GM12873 (cell line): ENCODE measurements at regions not wholly inside any gene's neighbourhood (a gene's known extent, or its start where the extent isn't known, plus 50 kb on each side); places are given as distances from the start of the nearest gene placed in this dataset.

Experiments used
- CTCF ChIP-seq: IDR thresholded peaks from 2 replicates; pipeline ENCODE4 v1.5.1; 2012; ENCODE audit warnings: low read depth, mild to moderate bottlenecking, moderate library complexity, low read length, control low read depth; ENCODE audit not compliant: insufficient read depth; ENCODE audit errors: missing control alignments

- no peak for TF ChIP-seq CTCF
These were observed 86.4 kb downstream of the FOXL1 start for GRCh38 chr16:86664522-86665318.

GRCh38 chr16:86665319-86665675 is 86.9 kb downstream of the FOXL1 start:
- no peak for TF ChIP-seq CTCF

GRCh38 chr16:86665929-86666328 is 87.6 kb downstream of the FOXL1 start:
- no peak for TF ChIP-seq CTCF

GRCh38 chr16:86667035-86667434 is 88.7 kb downstream of the FOXL1 start:
- no peak for TF ChIP-seq CTCF

- no peak for TF ChIP-seq CTCF
These were observed 90.0 kb downstream of the FOXL1 start for GRCh38 chr16:86668136-86668910.

- TF ChIP-seq CTCF: no peak
These were observed 91.0 kb downstream of the FOXL1 start for GRCh38 chr16:86669285-86669805.
